Body of pancreas (tissue), 4 donors: ENCODE measurements at regions not wholly inside any gene's neighbourhood (a gene's known extent, or its start where the extent isn't known, plus 50 kb on each side); places are given as distances from the start of the nearest gene placed in this dataset.

Experiments
- ATAC-seq: fragments of 150-250 bp; one replicate; pipeline ENCODE4 v1.9.1; 2016
- DNase-seq, 4 donors: peaks; one replicate each; pipeline ENCODE4 v3.0.0-alpha.2; 2019
- H3K27ac ChIP-seq, 4 donors: fragments of 200-600 bp; sonication (generic); 1 replicate in 3 of 4; 2 replicates in 1 of 4; pipeline versions ENCODE4 v1.5.1 to v1.6.1; 2016 to 2019; ENCODE audit warnings: mild to moderate bottlenecking in 1 of 4, mixed read lengths in 1 of 4, moderate library complexity in 1 of 4
- H3K27me3 ChIP-seq, 2 donors: fragments of 200-600 bp; sonication (generic); one replicate each; pipeline ENCODE4 v1.6.0; 2016; ENCODE audit warnings: mild to moderate bottlenecking in 1 of 2
- H3K36me3 ChIP-seq, 2 donors: fragments of 200-600 bp; sonication (generic); replicated peaks in 1 of 2; 2 replicates each; pipeline ENCODE4 v1.5.1; 2016; ENCODE audit warnings: low read depth in 2 of 2; ENCODE audit not compliant: insufficient read depth in 1 of 2
- H3K4me1 ChIP-seq: fragments of 200-600 bp; sonication (generic); one replicate; pipeline ENCODE4 v1.6.0; 2016
- H3K4me3 ChIP-seq, 2 donors: fragments of 200-600 bp; sonication (generic); 1 replicate in 1 of 2; 2 replicates in 1 of 2; pipeline ENCODE4 v1.5.1; 2016 to 2019
- H3K9me3 ChIP-seq, 3 donors: fragments of 200-600 bp; sonication (generic); 1 replicate in 2 of 3; 2 replicates in 1 of 3; pipeline ENCODE4 v1.5.1; 2016
- CTCF ChIP-seq, 7 experiments: fragments of 450-650 bp in 4 of 7; fragments of 200-600 bp in 3 of 7; sonication (generic) in 3 of 7; IDR thresholded peaks; one replicate each; pipeline ENCODE4 v1.5.1; 2016 to 2019; ENCODE audit warnings: antibody characterized with exemption in 7 of 7
- POLR2A ChIP-seq, 3 donors: fragments of 450-650 bp; IDR thresholded peaks; one replicate each; pipeline ENCODE4 v1.6.1; 2016; ENCODE audit warnings: antibody characterized with exemption in 3 of 3, mild to moderate bottlenecking in 2 of 3
- WGBS, 2 donors: methylation state at CpG; one replicate each; pipeline ENCODE4 v1.1.5; 2017; 5-methylcytosine and 5-hydroxymethylcytosine counted together
- intact Hi-C: fragments of 100-400 bp; cut with DNase I; formaldehyde crosslinking; loops from one replicate; pipeline ENCODE4 v1.15.1; 2023

- Histone ChIP-seq H3K27ac (no peak overlapping the region), H3K4me1 (no peaks in the 10 kb centered on the region), H3K27me3 (no peaks in the 10 kb centered on the region), H3K9me3 (no peaks in the 10 kb centered on the region), H3K36me3 (no peaks in the 10 kb centered on the region), H3K4me3 (no peak overlapping the region)
- 73 to 74% methylated on average over 6 of the region's 6 CpGs for WGBS, 2 donors
- DNase-seq (no peak), ATAC-seq (no peak)
- no peak for TF ChIP-seq CTCF (IDR thresholded peaks at IDR 0.05)
- TF ChIP-seq POLR2A (IDR thresholded peaks at IDR 0.05) = no peak
- intact Hi-C loops = no loop called here
These were observed 931.1 kb upstream of the TENM4 start for GRCh38 chr11:80371931-80372330.

GRCh38 chr11:80365980-80366379 is 925.1 kb upstream of the TENM4 start:
- H3K36me3 ChIP-seq = no peaks in the 10 kb centered on the region
- no peak for TF ChIP-seq POLR2A (IDR thresholded peaks at IDR 0.05)
- no peak for TF ChIP-seq CTCF (IDR thresholded peaks at IDR 0.05)
- no peak overlapping the region for H3K4me3 ChIP-seq
- no peak overlapping the region for H3K27ac ChIP-seq
- ATAC-seq (no peak), DNase-seq (no peak)
- intact Hi-C loops = no loop called here
- H3K9me3 ChIP-seq = no peaks in the 10 kb centered on the region
- WGBS, 2 donors = 54 to 83% methylated on average over 1 of the region's 1 CpG
- H3K27me3 ChIP-seq = no peaks in the 10 kb centered on the region
- H3K4me1 ChIP-seq = no peaks in the 10 kb centered on the region

- Histone ChIP-seq H3K27ac (no peak overlapping the region), H3K4me1 (no peaks in the 10 kb centered on the region), H3K9me3 (no peaks in the 10 kb centered on the region), H3K36me3 (no peaks in the 10 kb centered on the region), H3K4me3 (peak overlapping the region in 1 of 2 donors; percentile 4), H3K27me3 (no peaks in the 10 kb centered on the region)
- DNase-seq (no peak), ATAC-seq (no peak)
- no peak for TF ChIP-seq CTCF (IDR thresholded peaks at IDR 0.05)
- TF ChIP-seq POLR2A (IDR thresholded peaks at IDR 0.05) = no peak
- WGBS, 2 donors = 82 to 84% methylated on average over 2 of the region's 2 CpGs
- intact Hi-C loops = no loop called here
These were observed 924.4 kb upstream of the TENM4 start for GRCh38 chr11:80365076-80365725.

- Histone ChIP-seq H3K9me3 (no peaks in the 10 kb centered on the region), H3K27ac (no peak overlapping the region), H3K36me3 (no peaks in the 10 kb centered on the region), H3K4me3 (no peak overlapping the region), H3K27me3 (no peaks in the 10 kb centered on the region), H3K4me1 (no peaks in the 10 kb centered on the region)
- ATAC-seq (no peak), DNase-seq (no peak)
- 70 to 72% methylated on average over 9 of the region's 9 CpGs for WGBS, 2 donors
- intact Hi-C loops = no loop called here
- TF ChIP-seq CTCF (IDR thresholded peaks at IDR 0.05) (no peak), POLR2A (IDR thresholded peaks at IDR 0.05) (no peak)
These were observed 921.9 kb upstream of the TENM4 start for GRCh38 chr11:80362563-80363340.
